ENCODE measurements at regions not wholly inside any gene's neighbourhood (a gene's known extent, or its start where the extent isn't known, plus 50 kb on each side); places are given as distances from the start of the nearest gene placed in this dataset.

- TF ChIP-seq POLR2A (IDR thresholded peaks at IDR 0.05), result no peak
- no peak for TF ChIP-seq EP300 (IDR thresholded peaks at IDR 0.05)
- no peak for TF ChIP-seq CTCF (IDR thresholded peaks at IDR 0.05)
Observed at GRCh38 chr17:69654981-69655855, 240.7 kb downstream of the MAP2K6 start.

All from suprapubic skin (tissue), 3 donors.